ENCODE measurements at regions not wholly inside any gene's neighbourhood (a gene's known extent, or its start where the extent isn't known, plus 50 kb on each side); places are given as distances from the start of the nearest gene placed in this dataset.

- no peak for DNase-seq
These were observed 207.6 kb downstream of the ANAPC1 start for GRCh38 chr2:111676291-111676822.

- no peak for DNase-seq
These were observed 205.8 kb downstream of the ANAPC1 start for GRCh38 chr2:111678161-111678560.

GRCh38 chr2:111678651-111679050 is 205.3 kb downstream of the ANAPC1 start:
- no peak for DNase-seq

GRCh38 chr2:111679202-111679601 is 204.8 kb downstream of the ANAPC1 start:
- DNase-seq = no peak

GRCh38 chr2:111684611-111685010 is 199.4 kb downstream of the ANAPC1 start:
- no peak for DNase-seq

- DNase-seq = no peak
These were observed 198.7 kb downstream of the ANAPC1 start for GRCh38 chr2:111685342-111685741.

- DNase-seq = no peak
These were observed 197.0 kb downstream of the ANAPC1 start for GRCh38 chr2:111686994-111687393.

GRCh38 chr2:111687911-111688310 is 196.1 kb downstream of the ANAPC1 start:
- no peak for DNase-seq

- no peak for DNase-seq
These were observed 195.5 kb downstream of the ANAPC1 start for GRCh38 chr2:111688482-111688881.

GRCh38 chr2:111689174-111689573 is 194.8 kb downstream of the ANAPC1 start:
- DNase-seq = no peak

- no peak for DNase-seq
These were observed 194.1 kb downstream of the ANAPC1 start for GRCh38 chr2:111689941-111690340.

- DNase-seq = no peak
These were observed 192.7 kb downstream of the ANAPC1 start for GRCh38 chr2:111691164-111691875.

- DNase-seq = no peak
These were observed 191.7 kb downstream of the ANAPC1 start for GRCh38 chr2:111692311-111692710.

GRCh38 chr2:111694700-111695101 is 189.3 kb downstream of the ANAPC1 start:
- DNase-seq = no peak

GRCh38 chr2:111695441-111696007 is 188.5 kb downstream of the ANAPC1 start:
- DNase-seq = no peak

- DNase-seq = no peak
These were observed 187.8 kb downstream of the ANAPC1 start for GRCh38 chr2:111696226-111696625.

- no peak for DNase-seq
These were observed 186.4 kb downstream of the ANAPC1 start for GRCh38 chr2:111697560-111697959.

GRCh38 chr2:111698089-111698488 is 185.9 kb downstream of the ANAPC1 start:
- no peak for DNase-seq

- DNase-seq = peak; percentile 71
These were observed 185.0 kb downstream of the ANAPC1 start for GRCh38 chr2:111698743-111699554.

- no peak for DNase-seq
These were observed 182.7 kb downstream of the ANAPC1 start for GRCh38 chr2:111701266-111701665.

- no peak for DNase-seq
These were observed 182.2 kb downstream of the ANAPC1 start for GRCh38 chr2:111701798-111702118.

GRCh38 chr2:111702119-111702803 is 181.7 kb downstream of the ANAPC1 start:
- DNase-seq = peak; percentile 68

GRCh38 chr2:111702804-111703196 is 181.2 kb downstream of the ANAPC1 start:
- DNase-seq = no peak
